ENCODE measurements at regions not wholly inside any gene's neighbourhood (a gene's known extent, or its start where the extent isn't known, plus 50 kb on each side); places are given as distances from the start of the nearest gene placed in this dataset.
"Not testable (repeated sequence)": the region's sequence is repeated elsewhere in the genome, so short reads cannot be mapped to it uniquely, and the experiment has no call there.

DNA sequence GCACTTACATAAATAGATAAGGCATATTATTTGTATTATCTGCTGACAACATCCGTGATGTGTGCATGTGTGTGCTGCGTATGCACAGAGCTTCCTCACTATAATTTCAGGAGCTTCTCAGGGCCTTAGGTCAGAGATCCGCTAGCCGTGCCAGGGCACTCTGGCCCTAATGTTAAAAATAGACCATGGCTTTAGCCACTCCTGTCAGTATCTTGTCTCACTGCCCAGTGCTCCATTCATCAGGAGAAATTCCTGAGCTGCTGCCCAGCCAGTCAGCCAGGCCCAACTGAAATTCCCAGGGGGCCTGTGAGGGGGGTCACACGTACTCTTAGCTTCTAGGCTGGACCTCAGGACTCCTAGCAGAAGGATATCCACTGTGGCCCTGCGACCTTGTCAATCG, 70.0 kb upstream of the ABHD2 start:
- no peak overlapping the region for H3K27ac ChIP-seq
- TF ChIP-seq, protein P1, sequence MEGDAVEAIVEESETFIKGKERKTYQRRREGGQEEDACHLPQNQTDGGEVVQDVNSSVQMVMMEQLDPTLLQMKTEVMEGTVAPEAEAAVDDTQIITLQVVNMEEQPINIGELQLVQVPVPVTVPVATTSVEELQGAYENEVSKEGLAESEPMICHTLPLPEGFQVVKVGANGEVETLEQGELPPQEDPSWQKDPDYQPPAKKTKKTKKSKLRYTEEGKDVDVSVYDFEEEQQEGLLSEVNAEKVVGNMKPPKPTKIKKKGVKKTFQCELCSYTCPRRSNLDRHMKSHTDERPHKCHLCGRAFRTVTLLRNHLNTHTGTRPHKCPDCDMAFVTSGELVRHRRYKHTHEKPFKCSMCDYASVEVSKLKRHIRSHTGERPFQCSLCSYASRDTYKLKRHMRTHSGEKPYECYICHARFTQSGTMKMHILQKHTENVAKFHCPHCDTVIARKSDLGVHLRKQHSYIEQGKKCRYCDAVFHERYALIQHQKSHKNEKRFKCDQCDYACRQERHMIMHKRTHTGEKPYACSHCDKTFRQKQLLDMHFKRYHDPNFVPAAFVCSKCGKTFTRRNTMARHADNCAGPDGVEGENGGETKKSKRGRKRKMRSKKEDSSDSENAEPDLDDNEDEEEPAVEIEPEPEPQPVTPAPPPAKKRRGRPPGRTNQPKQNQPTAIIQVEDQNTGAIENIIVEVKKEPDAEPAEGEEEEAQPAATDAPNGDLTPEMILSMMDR (IDR thresholded peaks at IDR 0.05): no peak
- TF ChIP-seq ZFX (IDR thresholded peaks at IDR 0.05; ENCODE audit: borderline replicate concordance): no peak

DNA sequence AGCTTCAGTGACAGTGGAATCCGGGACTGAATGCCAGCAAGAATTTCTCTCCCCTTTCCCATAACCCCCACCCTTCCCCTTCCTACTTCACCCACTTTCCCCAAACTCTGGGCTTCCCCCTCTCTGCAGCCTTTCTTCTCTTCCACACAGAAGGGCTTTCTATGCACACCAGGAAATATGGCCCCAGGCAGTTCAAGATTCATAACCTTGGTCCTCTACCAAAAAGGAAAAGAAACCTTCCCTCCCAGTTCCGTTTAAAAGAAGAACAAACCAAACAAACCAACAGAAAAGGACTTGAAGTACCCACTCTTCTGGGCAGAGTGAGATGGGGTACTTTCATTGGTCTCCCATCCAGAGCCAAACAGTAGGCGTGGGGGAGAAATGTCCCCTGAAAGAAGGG, 68.8 kb upstream of the ABHD2 start:
- TF ChIP-seq, protein P1 (IDR thresholded peaks at IDR 0.05): no peak
- no peak for TF ChIP-seq ZFX (IDR thresholded peaks at IDR 0.05; ENCODE audit: borderline replicate concordance)
- H3K27ac ChIP-seq: no peak overlapping the region

DNA sequence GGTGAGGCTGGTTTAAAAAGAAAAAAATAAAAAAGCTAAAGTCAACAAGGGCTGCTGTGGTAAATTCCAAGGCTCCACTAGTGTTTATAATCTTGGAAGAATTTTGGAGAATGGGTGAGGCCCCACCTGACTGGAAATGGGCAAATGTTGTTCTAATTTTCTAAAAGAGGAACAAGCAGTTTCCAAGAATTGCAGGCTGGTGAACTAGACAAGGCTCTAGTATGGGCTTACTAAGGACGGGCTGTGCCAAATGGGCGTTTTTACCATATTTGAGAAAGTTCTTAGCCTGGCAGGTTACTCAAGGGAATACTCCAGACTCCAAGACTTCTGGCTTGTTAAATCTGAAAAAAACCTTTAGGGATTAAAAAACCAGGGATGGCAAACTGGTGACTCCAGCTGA, 67.0 kb upstream of the ABHD2 start:
- H3K27ac ChIP-seq: no peak overlapping the region
- TF ChIP-seq, protein P1 (IDR thresholded peaks at IDR 0.05): no peak
- TF ChIP-seq ZFX (IDR thresholded peaks at IDR 0.05; ENCODE audit: borderline replicate concordance): no peak

DNA sequence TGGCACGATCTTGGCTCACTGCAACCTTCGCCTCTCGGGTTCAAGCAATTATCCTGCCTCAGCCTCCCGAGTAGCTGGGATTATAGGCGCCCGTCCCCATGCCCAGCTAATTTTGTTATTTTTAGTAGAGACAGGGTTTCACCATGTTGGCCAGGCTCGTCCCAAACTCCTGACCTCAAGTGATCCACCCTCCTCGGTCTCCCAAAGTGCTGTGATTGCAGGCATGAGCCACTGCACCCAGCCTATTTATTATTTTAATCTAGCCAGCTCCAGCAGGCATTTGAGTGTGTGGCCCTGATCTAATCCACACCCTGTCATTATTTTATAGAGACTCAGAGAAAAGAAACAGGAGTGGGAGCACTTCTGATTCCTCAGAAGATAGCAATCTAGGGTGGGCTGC, 66.4 kb upstream of the ABHD2 start:
- H3K27ac ChIP-seq: not testable (repeated sequence)

DNA sequence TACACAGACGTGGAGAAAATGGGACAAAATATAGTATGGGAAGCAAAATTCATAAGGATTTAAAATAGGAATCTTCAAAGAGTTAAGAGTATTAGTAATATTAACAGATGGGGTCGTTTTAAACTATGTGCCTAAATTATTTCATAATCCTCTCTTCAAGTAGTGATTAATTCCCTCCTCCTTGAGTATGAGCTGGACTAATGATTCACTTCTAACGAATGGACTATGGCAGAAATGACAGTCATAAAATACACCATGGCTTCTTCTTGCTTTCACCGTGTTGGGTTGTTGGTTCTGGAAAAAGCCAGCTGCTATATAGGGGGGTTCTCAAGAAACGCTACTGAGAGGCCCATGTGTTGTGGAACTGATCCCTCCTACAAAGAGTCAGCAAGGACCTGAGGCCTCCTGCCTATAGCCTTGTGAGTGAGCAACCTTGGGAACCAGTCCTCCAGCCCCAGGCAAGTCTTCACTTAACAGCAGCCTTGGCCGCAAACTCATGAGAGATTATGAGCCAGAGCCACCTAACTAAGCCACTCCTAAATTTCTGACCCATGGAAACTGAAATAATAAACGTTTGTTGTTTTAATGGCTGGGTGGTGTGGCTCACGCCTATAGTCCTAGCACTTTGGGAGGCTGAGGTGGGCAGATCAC, 64.8 kb upstream of the ABHD2 start:
- TF ChIP-seq ZFX (IDR thresholded peaks at IDR 0.05; ENCODE audit: borderline replicate concordance): no peak
- TF ChIP-seq, protein P1 (IDR thresholded peaks at IDR 0.05): no peak
- no peak overlapping the region for H3K27ac ChIP-seq

DNA sequence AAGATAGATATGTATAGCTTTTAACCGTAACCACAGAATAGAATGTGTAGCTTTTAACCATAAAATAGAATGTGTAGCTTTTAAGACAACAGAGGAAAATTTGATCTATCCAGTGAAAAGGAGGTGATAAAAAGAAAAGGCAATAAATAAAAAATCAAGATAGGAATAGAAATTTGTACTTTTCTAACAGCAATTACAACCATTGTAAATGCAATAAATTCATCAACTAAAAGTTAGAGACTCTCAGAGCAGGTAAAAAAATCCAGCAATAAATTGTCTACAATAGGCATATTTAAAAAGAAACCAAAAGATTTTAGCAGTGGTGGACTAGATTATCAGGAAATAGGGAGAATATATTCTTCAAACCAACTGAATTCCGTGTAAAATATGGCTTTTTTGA, 63.8 kb upstream of the ABHD2 start:
- no peak for TF ChIP-seq ZFX (IDR thresholded peaks at IDR 0.05; ENCODE audit: borderline replicate concordance)
- no peak overlapping the region for H3K27ac ChIP-seq

DNA sequence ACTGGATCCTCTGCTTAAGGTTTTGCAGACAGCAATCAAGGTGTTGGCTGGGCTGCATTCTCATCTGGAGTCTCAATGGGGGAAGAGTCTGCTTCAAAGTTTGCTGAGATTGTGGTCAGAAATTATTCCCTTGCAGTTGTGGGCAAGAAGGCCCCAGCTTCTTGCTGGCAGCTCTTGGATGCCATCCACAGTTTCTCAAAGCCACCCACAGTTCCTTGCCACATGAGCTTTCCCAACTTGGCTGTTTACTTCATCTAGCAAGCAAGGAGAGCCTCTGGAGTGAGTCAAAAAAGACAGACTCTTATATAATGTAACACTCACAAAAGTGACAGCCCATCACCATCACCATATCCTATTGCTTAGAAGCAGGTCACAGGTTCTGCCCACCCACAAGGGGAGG, 62.1 kb upstream of the ABHD2 start:
- no peak for TF ChIP-seq ZFX (IDR thresholded peaks at IDR 0.05; ENCODE audit: borderline replicate concordance)
- TF ChIP-seq, protein P1 (IDR thresholded peaks at IDR 0.05): no peak
- no peak overlapping the region for H3K27ac ChIP-seq

DNA sequence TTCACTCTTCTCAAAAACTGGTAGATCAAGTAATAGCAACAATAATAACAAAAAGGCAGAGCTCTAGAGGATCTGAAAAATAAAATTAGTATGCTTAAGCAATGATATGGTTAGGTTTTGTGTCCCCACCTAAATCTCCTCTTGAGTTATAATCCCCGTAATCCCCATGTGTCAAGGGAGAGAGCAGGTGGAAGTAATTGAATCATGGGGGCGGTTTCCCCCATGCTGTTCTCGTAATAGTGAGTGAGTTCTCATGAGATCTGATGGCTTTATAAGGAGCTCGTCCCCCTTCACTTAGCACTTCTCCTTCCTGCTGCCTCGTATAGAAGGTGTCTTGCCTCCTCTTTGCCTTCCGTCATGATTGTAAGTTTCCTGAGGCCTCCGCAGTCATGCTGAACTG, 60.2 kb upstream of the ABHD2 start:
- no peak overlapping the region for H3K27ac ChIP-seq
- no peak for TF ChIP-seq ZFX (IDR thresholded peaks at IDR 0.05; ENCODE audit: borderline replicate concordance)
- TF ChIP-seq, protein P1 (IDR thresholded peaks at IDR 0.05): no peak
